Stimulated activated naive CD8-positive, alpha-beta T cell treated with anti-CD3 and anti-CD28 coated beads, Interleukin-15, amount 100 ng/mL, for 72 hours (primary cell): ENCODE measurements at regions not wholly inside any gene's neighbourhood (a gene's known extent, or its start where the extent isn't known, plus 50 kb on each side); places are given as distances from the start of the nearest gene placed in this dataset.

ENCODE experiments used
- ATAC-seq: fragments of 150-1000 bp; cut with Tn5 transposase; 2 replicates; pipeline ENCODE4 v1.10.0; 2021; ENCODE audit warnings: mild to moderate bottlenecking, moderate library complexity
- DNase-seq, 2 donors: peaks; one replicate each; pipeline ENCODE4 v3.0.0; 2021 to 2022
- H3K27ac Mint-ChIP-seq, 2 donors: one replicate each; pipeline ENCODE4 v1.8.0; 2022; ENCODE audit warnings: mild to moderate bottlenecking in 2 of 2, mixed read lengths in 2 of 2, moderate library complexity in 2 of 2
- H3K27me3 Mint-ChIP-seq: one replicate; pipeline ENCODE4 v1.8.0; 2022; ENCODE audit warnings: mixed read lengths
- H3K4me1 Mint-ChIP-seq: one replicate; pipeline ENCODE4 v1.8.0; 2022; ENCODE audit warnings: mild to moderate bottlenecking, mixed read lengths
- H3K4me3 Mint-ChIP-seq, 2 donors: one replicate each; pipeline ENCODE4 v1.8.0; 2022; ENCODE audit warnings: mild to moderate bottlenecking in 2 of 2, mixed read lengths in 2 of 2, moderate library complexity in 1 of 2
- H3K9me3 Mint-ChIP-seq, 2 donors: one replicate each; pipeline ENCODE4 v1.8.0; 2022; ENCODE audit warnings: mixed read lengths in 2 of 2

DNA sequence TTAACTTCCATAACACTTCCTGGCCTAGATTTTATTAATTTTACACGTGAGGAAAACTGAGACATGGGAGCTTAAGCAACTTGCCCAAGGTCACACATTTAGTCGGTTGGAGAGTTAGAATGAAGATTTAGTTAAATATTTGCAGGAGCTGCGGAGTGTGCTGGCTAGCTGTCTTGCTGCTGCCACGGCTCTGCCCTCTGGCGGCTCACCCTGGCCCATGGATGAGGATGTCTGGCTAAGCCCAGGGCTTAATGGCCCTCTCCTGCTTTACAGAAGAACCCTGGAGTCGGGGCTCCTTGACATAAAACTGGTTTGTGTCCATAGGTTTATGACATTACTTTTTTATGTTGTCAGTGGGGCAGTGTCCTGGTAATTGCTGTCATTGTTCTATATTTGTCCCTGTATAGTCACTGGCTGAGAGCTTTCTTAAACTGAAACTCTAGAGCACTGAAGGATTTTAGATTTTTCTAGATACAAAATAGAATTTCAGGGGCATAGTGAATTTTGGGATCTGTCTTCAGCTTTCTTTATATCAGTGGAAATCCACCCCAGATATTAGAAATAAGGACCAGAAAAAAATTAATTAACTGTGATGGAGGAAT lies 88.9 kb upstream of the WLS start:
- H3K27me3 Mint-ChIP-seq = peaks cover 13% of the 10 kb centered on the region
- H3K9me3 Mint-ChIP-seq = no peaks in the 10 kb centered on the region
- H3K4me3 Mint-ChIP-seq = no peak overlapping the region
- ATAC-seq (no peak), DNase-seq (no peak)
- no peak overlapping the region for H3K27ac Mint-ChIP-seq
- H3K4me1 Mint-ChIP-seq = no peaks in the 10 kb centered on the region

DNA sequence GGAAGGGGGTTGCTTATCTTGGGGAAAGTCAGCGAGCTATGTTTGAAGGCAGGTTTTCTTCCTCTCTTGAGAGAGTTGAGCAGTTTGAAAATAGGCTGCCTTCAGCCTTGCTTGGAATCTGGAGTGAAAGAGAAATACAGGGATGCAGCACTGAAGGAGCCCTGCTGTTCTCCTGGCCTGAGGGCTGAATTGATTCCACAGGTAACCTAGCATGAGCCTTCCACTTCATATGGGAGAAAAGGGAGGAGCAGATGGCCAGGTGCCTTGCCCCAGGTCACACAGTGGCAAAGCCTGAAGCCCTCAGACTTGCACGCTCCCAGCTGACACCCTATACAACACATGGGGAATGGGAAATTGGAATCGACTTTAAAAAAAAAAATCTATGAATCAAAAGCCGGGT lies 88.0 kb upstream of the WLS start:
- H3K9me3 Mint-ChIP-seq = no peaks in the 10 kb centered on the region
- no peak overlapping the region for H3K4me3 Mint-ChIP-seq
- peaks cover 9% of the 10 kb centered on the region for H3K27me3 Mint-ChIP-seq
- H3K4me1 Mint-ChIP-seq = no peaks in the 10 kb centered on the region
- DNase-seq (no peak), ATAC-seq (no peak)
- no peak overlapping the region for H3K27ac Mint-ChIP-seq

DNA sequence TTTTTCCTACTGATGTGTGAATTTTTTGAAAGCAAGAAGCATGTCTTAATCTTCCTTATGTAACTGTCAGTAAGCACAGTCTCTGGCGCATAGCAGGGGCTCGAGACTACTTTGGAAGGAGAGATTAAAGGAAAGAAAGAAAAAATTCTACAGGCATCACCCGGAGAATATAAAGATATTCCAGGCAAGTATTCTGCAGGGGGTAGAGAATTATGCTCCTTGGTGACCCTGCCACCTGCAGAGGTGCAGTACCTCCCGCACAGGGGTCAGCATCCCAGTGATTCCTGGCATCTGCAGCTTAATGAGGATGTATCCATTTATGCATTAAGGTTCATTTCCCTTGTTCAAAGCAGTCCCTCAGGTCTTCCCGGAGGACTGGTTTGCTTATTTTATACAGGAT lies 87.6 kb upstream of the WLS start:
- no peaks in the 10 kb centered on the region for H3K4me1 Mint-ChIP-seq
- DNase-seq = no peak
- ATAC-seq = no peak
- H3K9me3 Mint-ChIP-seq = no peaks in the 10 kb centered on the region
- no peak overlapping the region for H3K4me3 Mint-ChIP-seq
- no peak overlapping the region for H3K27ac Mint-ChIP-seq
- peaks cover 9% of the 10 kb centered on the region for H3K27me3 Mint-ChIP-seq

GRCh38 chr1:68317543-68317942 lies 85.2 kb upstream of the WLS start:
- no peak for ATAC-seq
- H3K9me3 Mint-ChIP-seq = no peaks in the 10 kb centered on the region
- H3K4me3 Mint-ChIP-seq = no peak overlapping the region
- H3K4me1 Mint-ChIP-seq = no peaks in the 10 kb centered on the region
- no peak overlapping the region for H3K27ac Mint-ChIP-seq
- peaks cover 9% of the 10 kb centered on the region for H3K27me3 Mint-ChIP-seq
- no peak for DNase-seq

- ATAC-seq = no peak
- no peaks in the 10 kb centered on the region for H3K27me3 Mint-ChIP-seq
- H3K27ac Mint-ChIP-seq = no peak overlapping the region
- no peak for DNase-seq
- no peak overlapping the region for H3K4me3 Mint-ChIP-seq
- H3K4me1 Mint-ChIP-seq = no peaks in the 10 kb centered on the region
- no peaks in the 10 kb centered on the region for H3K9me3 Mint-ChIP-seq
Observed at GRCh38 chr1:68314151-68314780, 81.9 kb upstream of the WLS start.

DNA sequence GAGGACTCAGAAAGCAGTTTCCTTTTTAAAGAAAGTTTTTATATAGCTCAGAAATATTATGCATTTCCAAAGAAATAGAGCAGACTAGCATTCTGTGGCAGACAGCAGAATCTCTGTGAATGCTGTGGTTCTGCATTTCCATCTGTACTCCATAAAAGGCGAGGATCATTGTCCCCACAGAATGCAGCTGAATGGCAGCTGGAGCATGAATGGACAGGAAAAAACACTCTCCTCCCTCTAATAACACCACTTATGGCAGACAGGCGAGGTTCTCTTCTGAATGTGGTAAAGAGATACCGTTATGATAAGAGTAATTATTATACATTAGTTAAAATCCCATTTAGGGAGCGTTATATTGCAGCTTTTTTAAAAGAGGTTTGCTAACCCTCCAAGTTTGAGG lies 81.4 kb upstream of the WLS start:
- DNase-seq = no peak
- Mint-ChIP-seq H3K27ac (no peak overlapping the region), H3K9me3 (no peaks in the 10 kb centered on the region), H3K27me3 (no peaks in the 10 kb centered on the region), H3K4me1 (no peaks in the 10 kb centered on the region), H3K4me3 (no peak overlapping the region)
- ATAC-seq = no peak

- no peaks in the 10 kb centered on the region for H3K4me1 Mint-ChIP-seq
- H3K9me3 Mint-ChIP-seq = no peaks in the 10 kb centered on the region
- ATAC-seq (no peak), DNase-seq (no peak)
- H3K4me3 Mint-ChIP-seq = no peak overlapping the region
- no peaks in the 10 kb centered on the region for H3K27me3 Mint-ChIP-seq
- H3K27ac Mint-ChIP-seq = no peak overlapping the region
Observed at GRCh38 chr1:68308034-68308433, 75.7 kb upstream of the WLS start.

- no peak overlapping the region for H3K4me3 Mint-ChIP-seq
- no peaks in the 10 kb centered on the region for H3K4me1 Mint-ChIP-seq
- no peak overlapping the region for H3K27ac Mint-ChIP-seq
- ATAC-seq (no peak), DNase-seq (no peak)
- H3K27me3 Mint-ChIP-seq = no peaks in the 10 kb centered on the region
- no peaks in the 10 kb centered on the region for H3K9me3 Mint-ChIP-seq
Observed at GRCh38 chr1:68307378-68307787, 75.1 kb upstream of the WLS start.

DNA sequence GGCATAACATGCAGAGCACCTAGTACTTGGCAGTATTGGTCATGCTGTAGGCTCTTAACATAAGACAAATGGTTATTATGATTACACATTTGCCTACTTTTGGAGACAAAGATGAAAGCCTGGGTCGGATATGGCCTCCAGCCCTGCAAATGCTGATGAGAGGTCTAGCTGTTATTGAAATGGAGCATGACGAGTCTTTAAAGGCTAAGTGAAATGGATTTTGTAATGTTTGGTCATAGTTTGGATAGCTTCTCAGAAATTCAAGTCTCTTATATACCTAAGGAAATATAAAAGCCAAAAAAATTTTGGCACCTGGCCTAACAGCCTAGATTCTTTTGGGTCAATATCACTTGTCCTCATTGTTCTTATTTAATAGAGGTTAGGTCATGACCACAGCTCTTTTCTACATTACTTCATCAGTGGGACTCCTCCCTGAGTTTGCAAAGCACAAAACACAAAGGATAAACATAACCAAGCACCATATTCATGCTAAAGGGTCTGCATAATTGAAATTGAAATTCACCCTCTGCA lies 69.2 kb upstream of the WLS start:
- no peak for ATAC-seq
- H3K4me3 Mint-ChIP-seq = no peak overlapping the region
- no peaks in the 10 kb centered on the region for H3K27me3 Mint-ChIP-seq
- H3K27ac Mint-ChIP-seq = no peak overlapping the region
- no peaks in the 10 kb centered on the region for H3K4me1 Mint-ChIP-seq
- no peak for DNase-seq
- no peaks in the 10 kb centered on the region for H3K9me3 Mint-ChIP-seq

- H3K27ac Mint-ChIP-seq = no peak overlapping the region
- H3K9me3 Mint-ChIP-seq = no peaks in the 10 kb centered on the region
- ATAC-seq (no peak), DNase-seq (no peak)
- peaks cover 14% of the 10 kb centered on the region for H3K27me3 Mint-ChIP-seq
- no peaks in the 10 kb centered on the region for H3K4me1 Mint-ChIP-seq
- H3K4me3 Mint-ChIP-seq = no peak overlapping the region
Observed at GRCh38 chr1:68294367-68295066, 62.2 kb upstream of the WLS start.

DNA sequence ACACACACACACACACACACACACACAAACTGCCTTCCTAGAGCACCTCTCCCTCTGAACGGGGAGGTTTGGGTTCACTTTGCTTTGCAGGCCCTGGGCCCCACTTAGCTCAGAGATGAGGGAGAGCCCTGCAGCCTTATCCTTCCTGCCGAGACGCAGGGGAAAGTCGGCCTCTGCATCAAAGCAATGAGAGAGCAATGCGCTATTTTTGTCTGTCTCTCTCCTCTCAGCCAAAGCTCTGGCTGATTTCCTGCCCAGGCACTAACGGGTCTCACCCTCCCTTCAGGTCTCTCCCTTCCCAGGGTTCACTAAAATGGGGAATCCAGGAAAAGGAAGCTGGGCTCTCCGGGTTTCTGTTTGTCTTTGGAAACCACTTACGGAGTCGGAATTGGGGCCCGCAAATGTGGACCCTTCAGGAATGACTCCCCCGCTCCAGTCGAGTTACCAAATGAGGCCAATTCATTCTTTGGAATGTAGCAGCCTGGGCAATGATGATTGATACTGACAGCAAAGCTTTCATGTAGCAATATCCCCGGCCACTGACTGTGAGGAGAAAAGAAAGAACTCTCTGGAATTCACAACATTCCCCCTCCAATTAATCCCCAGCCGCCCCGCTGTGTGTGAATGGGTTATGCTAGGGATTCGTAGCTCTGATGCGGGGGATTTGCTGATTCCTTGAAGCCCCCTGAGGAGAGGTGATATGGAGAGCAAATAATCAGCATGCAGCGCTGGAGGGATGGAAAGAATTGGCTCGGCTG lies 61.5 kb upstream of the WLS start:
- ATAC-seq = no peak
- no peak overlapping the region for H3K27ac Mint-ChIP-seq

GRCh38 chr1:68293122-68293521 lies 60.8 kb upstream of the WLS start:
- H3K9me3 Mint-ChIP-seq = no peaks in the 10 kb centered on the region

More for the DNA sequence above, 61.5 kb upstream of the WLS start:
- no peak overlapping the region for H3K4me3 Mint-ChIP-seq
- no peaks in the 10 kb centered on the region for H3K4me1 Mint-ChIP-seq
- DNase-seq = no peak
- H3K9me3 Mint-ChIP-seq = no peaks in the 10 kb centered on the region
- peaks cover 14% of the 10 kb centered on the region for H3K27me3 Mint-ChIP-seq

DNA sequence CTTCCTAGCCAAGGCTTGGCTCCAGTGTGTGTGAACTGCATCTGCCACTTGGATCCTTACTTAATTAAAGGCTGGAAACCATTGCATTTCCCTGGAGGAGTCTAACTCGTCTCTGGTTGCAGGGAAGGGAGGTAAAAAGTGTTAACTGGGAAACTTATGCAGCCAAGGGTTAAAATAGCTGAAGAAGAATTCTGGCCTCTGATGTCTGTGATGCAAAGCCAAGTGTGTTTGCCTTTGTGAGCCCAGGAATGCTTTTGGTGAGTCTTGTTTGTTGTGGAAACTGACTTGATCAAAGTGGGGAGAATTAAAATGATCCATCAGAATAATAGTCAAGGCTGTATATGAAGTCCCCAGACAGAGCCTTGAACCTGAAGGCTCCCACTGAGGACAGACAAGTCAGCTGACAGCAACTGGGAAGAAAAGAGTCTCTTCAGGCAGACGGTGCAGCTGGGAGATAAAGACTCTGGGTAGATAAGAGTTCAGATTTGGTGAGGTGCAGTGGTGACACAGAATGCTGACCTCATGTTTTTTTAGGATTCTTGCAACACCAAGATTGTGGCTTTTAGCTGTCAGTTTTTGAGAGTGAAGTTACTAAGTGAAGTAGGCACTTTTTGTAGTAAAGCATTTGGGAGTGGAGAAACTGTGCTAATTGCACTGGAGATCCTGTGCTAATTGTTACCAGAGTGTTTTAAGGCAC lies 59.5 kb upstream of the WLS start:
- Mint-ChIP-seq H3K27me3 (peaks cover 14% of the 10 kb centered on the region), H3K4me3 (no peak overlapping the region), H3K4me1 (no peaks in the 10 kb centered on the region), H3K9me3 (no peaks in the 10 kb centered on the region), H3K27ac (no peak overlapping the region)
- ATAC-seq = no peak
- no peak for DNase-seq

More at GRCh38 chr1:68293122-68293521, 60.8 kb upstream of the WLS start:
- Mint-ChIP-seq H3K4me3 (no peak overlapping the region), H3K27ac (no peak overlapping the region), H3K27me3 (peaks cover 14% of the 10 kb centered on the region), H3K4me1 (no peaks in the 10 kb centered on the region)
- ATAC-seq = no peak
- DNase-seq = no peak

DNA sequence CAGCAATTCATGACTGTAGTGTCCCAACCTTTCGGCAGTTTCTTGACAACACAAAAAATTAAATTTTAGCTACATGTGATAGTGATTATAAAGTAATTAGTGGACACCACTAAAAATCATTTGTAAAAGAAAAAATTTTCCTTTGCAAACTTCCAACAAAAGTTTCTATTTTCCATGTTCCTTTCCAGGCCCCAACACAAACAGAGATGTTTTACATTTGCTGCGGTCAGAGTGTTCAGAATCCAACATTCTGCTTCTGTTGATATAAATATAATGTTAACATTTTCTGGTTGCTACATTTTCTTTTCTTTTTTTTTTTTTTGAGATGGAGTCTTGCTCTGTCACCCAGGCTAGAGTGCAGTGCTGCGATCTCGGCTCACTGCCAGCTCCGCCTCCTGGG lies 54.9 kb upstream of the WLS start:
- H3K9me3 Mint-ChIP-seq = peaks cover 0 to under 1% of the 10 kb centered on the region in 2 donors
- DNase-seq (no peak), ATAC-seq (no peak)
- no peak overlapping the region for H3K27ac Mint-ChIP-seq
- H3K4me1 Mint-ChIP-seq = no peaks in the 10 kb centered on the region
- no peaks in the 10 kb centered on the region for H3K27me3 Mint-ChIP-seq
- H3K4me3 Mint-ChIP-seq = no peak overlapping the region

DNA sequence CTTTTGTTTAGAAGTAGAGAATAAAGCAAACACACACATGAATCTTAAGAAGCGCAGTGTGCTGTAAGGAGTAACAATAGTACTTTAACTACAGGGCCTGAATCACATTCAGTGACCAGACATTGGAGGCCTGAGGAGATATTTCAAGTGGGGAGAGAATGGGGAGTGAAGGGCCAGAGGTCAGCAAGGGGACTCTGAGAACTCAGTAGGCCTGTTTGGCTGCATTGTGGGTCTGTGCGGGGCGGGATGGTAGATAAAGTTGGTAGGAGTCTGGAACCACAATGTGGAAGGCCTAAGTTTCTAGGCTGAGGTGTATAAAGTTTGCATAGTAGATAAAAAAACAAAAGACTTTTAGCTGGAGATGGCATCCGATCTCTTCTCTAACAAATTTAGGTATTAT lies 52.7 kb upstream of the WLS start:
- no peak overlapping the region for H3K27ac Mint-ChIP-seq
- no peak overlapping the region for H3K4me3 Mint-ChIP-seq
- H3K4me1 Mint-ChIP-seq = no peaks in the 10 kb centered on the region
- H3K9me3 Mint-ChIP-seq = peaks cover 0 to 8% of the 10 kb centered on the region in 2 donors
- no peaks in the 10 kb centered on the region for H3K27me3 Mint-ChIP-seq
- DNase-seq (no peak), ATAC-seq (no peak)
